ENCODE measurements at regions not wholly inside any gene's neighbourhood (a gene's known extent, or its start where the extent isn't known, plus 50 kb on each side); places are given as distances from the start of the nearest gene placed in this dataset.

DNA sequence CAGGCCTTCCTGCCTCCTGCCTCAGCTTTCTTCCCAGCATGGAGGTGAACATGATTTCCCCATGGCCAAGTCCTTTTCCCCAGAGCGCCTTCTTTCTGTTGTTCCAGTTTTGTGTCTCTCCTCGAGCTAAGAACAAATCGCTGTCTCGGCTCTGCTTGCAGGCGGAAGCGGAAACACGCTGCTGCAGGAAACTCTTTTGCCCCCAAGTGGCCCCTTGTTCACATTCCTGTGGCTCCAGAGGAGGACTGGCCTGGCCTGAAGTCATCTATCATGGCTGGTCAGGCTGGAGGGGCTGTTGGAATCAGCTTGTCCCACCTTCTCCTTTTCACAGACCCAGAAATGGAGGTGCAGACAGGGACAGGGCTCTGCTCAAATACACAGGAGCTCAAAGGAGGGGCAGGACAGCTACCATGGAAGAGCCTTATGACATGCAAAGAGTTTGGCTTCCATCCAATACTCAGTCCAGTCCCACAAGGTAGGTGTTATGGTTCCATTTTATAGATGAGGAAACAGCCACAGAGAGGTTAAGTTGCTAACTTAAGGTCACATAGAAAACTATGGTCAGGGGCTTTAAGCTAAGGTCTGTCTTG, 182.2 kb upstream of the SYT13 start:
- Histone ChIP-seq H3K4me2 (ENCODE audit: unreplicated experiment) (no peak overlapping the region), H2AFZ (no peak overlapping the region), H3K27me3 (replicated peaks; ENCODE audit: insufficient read depth) (peaks cover 5% of the 10 kb centered on the region; the same call in 1 of the 2 replicates), H3K9ac (no peak overlapping the region), H3K4me1 (ENCODE audit: insufficient read depth) (no peaks in the 10 kb centered on the region), H3K79me2 (ENCODE audit: insufficient read depth) (no peaks in the 10 kb centered on the region), H3K27ac (no peak overlapping the region), H3K9me2 (ENCODE audit: insufficient read depth) (no peaks in the 10 kb centered on the region), H3F3A (ENCODE audit: insufficient read depth) (no peaks in the 10 kb centered on the region), H3K36me3 (ENCODE audit: low read depth) (no peaks in the 10 kb centered on the region), H3K4me3 (no peak overlapping the region), H3K9me3 (ENCODE audit: low read depth) (no peaks in the 10 kb centered on the region), H4K20me1 (ENCODE audit: insufficient read depth) (no peaks in the 10 kb centered on the region)
- TF ChIP-seq EZH2phosphoT487 (IDR thresholded peaks at IDR 0.05; ENCODE audit: insufficient read depth, low read depth) (no peak), EZH2 (IDR thresholded peaks at IDR 0.05; ENCODE audit: insufficient read depth, poor library complexity, severe bottlenecking) (no peak)
- DNase-seq: no peak
- in situ Hi-C loops (cut with MboI): no loop called here
- WGBS, 2 experiments (ENCODE audit: low coverage in 1 of 2, low lambda C conversion rate in 2 of 2, missing lambda C conversion rate in 2 of 2): 41% methylated on average over 7 of the region's 7 CpGs

DNA sequence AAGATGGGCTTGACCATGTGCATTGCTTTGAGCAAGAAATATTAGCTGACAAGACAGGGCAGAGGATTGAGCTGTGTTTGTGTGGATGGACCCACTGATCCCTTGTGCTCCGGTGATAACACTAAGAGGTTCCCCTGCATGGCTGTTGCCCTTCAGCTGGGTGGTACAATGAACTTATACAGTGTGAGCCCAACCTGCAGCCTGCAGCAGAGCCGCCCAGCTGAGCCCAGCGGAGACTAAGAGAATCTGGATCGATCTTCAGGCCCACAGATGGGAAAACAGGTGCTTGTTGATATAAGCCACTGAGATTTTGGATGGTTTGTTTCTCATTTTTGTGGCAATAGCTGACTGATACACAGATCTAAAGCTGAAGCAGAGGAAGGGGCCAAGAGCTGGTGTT, 177.4 kb upstream of the SYT13 start:
- Histone ChIP-seq H3K4me1 (ENCODE audit: insufficient read depth) (no peaks in the 10 kb centered on the region), H3K4me3 (no peak overlapping the region), H2AFZ (no peak overlapping the region), H3K4me2 (ENCODE audit: unreplicated experiment) (no peak overlapping the region), H3F3A (ENCODE audit: insufficient read depth) (no peaks in the 10 kb centered on the region), H3K9ac (no peak overlapping the region), H3K79me2 (ENCODE audit: insufficient read depth) (no peaks in the 10 kb centered on the region), H3K27ac (no peak overlapping the region), H3K36me3 (ENCODE audit: low read depth) (no peaks in the 10 kb centered on the region), H3K27me3 (replicated peaks; ENCODE audit: insufficient read depth) (peaks cover 8% of the 10 kb centered on the region), H3K9me3 (ENCODE audit: low read depth) (no peaks in the 10 kb centered on the region), H4K20me1 (ENCODE audit: insufficient read depth) (no peaks in the 10 kb centered on the region), H3K9me2 (ENCODE audit: insufficient read depth) (no peaks in the 10 kb centered on the region)
- TF ChIP-seq EZH2 (IDR thresholded peaks at IDR 0.05; ENCODE audit: insufficient read depth, poor library complexity, severe bottlenecking) (no peak), EZH2phosphoT487 (IDR thresholded peaks at IDR 0.05; ENCODE audit: insufficient read depth, low read depth) (no peak)
- no peak for DNase-seq
- WGBS, 2 experiments (ENCODE audit: low coverage in 1 of 2, low lambda C conversion rate in 2 of 2, missing lambda C conversion rate in 2 of 2): 50 to 54% methylated on average over 4 of the region's 4 CpGs
- in situ Hi-C loops (cut with MboI): no loop called here

DNA sequence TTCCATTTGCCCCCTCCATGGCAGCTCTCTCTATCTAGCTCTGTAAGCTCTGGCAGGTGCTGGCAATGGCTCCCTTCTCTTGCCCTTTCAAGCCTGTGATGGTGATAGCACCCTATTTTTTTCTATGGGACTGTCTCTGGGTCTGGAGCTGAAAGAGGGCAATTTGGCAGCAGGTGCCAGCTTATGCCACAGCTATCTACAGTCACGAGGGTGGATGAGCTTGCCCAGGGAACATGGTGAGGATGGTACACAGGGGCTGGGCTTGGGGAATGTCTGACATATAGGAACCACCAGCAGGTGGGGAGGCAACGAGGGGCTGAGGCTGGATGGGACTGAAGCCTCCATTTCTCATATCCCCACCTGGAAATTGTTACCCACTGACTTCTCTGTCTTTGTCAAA, 175.4 kb upstream of the SYT13 start:
- TF ChIP-seq EZH2phosphoT487 (IDR thresholded peaks at IDR 0.05; ENCODE audit: insufficient read depth, low read depth) (no peak), EZH2 (IDR thresholded peaks at IDR 0.05; ENCODE audit: insufficient read depth, poor library complexity, severe bottlenecking) (no peak)
- Histone ChIP-seq H3K9ac (no peak overlapping the region), H3K4me1 (ENCODE audit: insufficient read depth) (0 out of 2 replicates have a peak, but pooled peaks cover 5% of the 10 kb centered on the region), H3K27me3 (replicated peaks; ENCODE audit: insufficient read depth) (peaks cover 8% of the 10 kb centered on the region), H3K36me3 (ENCODE audit: low read depth) (no peaks in the 10 kb centered on the region), H3K4me2 (ENCODE audit: unreplicated experiment) (no peak overlapping the region), H3F3A (ENCODE audit: insufficient read depth) (no peaks in the 10 kb centered on the region), H3K9me3 (ENCODE audit: low read depth) (no peaks in the 10 kb centered on the region), H3K4me3 (no peak overlapping the region), H3K27ac (no peak overlapping the region), H3K79me2 (ENCODE audit: insufficient read depth) (no peaks in the 10 kb centered on the region), H4K20me1 (ENCODE audit: insufficient read depth) (no peaks in the 10 kb centered on the region), H2AFZ (no peak overlapping the region), H3K9me2 (ENCODE audit: insufficient read depth) (no peaks in the 10 kb centered on the region)
- 5 to 11% methylated on average over 2 of the region's 2 CpGs for WGBS, 2 experiments (ENCODE audit: low coverage in 1 of 2, low lambda C conversion rate in 2 of 2, missing lambda C conversion rate in 2 of 2)
- in situ Hi-C loops (cut with MboI): no loop called here
- no peak for DNase-seq

DNA sequence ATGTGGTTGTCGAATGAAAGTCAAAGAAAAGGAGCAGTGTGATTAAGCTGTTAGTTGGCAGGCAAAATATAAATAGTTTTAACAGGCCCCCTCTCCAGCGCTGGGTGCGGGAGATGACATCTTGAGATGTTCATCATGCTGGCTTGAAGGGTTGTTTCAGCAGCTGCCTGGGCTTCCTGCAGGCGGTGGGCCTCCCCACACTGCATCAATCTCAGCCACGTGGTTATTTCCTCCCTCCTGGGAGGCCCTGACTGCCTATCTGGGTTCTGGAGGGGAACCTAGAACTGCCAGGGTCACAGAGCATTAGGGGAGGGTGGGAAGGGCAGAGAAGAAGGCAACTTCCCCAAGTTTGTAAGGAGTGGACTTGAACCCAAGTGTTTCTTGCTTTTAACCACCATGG, 173.3 kb upstream of the SYT13 start:
- Histone ChIP-seq H3K36me3 (ENCODE audit: low read depth) (no peaks in the 10 kb centered on the region), H3K9ac (no peak overlapping the region), H3K79me2 (ENCODE audit: insufficient read depth) (no peaks in the 10 kb centered on the region), H3K4me2 (ENCODE audit: unreplicated experiment) (no peak overlapping the region), H3F3A (ENCODE audit: insufficient read depth) (no peaks in the 10 kb centered on the region), H3K4me3 (no peak overlapping the region), H3K9me3 (ENCODE audit: low read depth) (no peaks in the 10 kb centered on the region), H2AFZ (no peak overlapping the region), H3K9me2 (ENCODE audit: insufficient read depth) (no peaks in the 10 kb centered on the region), H3K4me1 (ENCODE audit: insufficient read depth) (0 out of 2 replicates have a peak, but pooled peaks cover 5% of the 10 kb centered on the region), H3K27ac (no peak overlapping the region), H4K20me1 (ENCODE audit: insufficient read depth) (no peaks in the 10 kb centered on the region), H3K27me3 (replicated peaks; ENCODE audit: insufficient read depth) (peaks cover 8% of the 10 kb centered on the region)
- no peak for DNase-seq
- WGBS, 2 experiments (ENCODE audit: low coverage in 1 of 2, low lambda C conversion rate in 2 of 2, missing lambda C conversion rate in 2 of 2): 5 to 6% methylated on average over 5 of the region's 5 CpGs
- in situ Hi-C loops (cut with MboI): no loop called here
- TF ChIP-seq EZH2 (IDR thresholded peaks at IDR 0.05; ENCODE audit: insufficient read depth, poor library complexity, severe bottlenecking) (no peak), EZH2phosphoT487 (IDR thresholded peaks at IDR 0.05; ENCODE audit: insufficient read depth, low read depth) (no peak)

Measured in GM23248 (cell line).